NCI-H524 (cell line): ENCODE measurements at regions not wholly inside any gene's neighbourhood (a gene's known extent, or its start where the extent isn't known, plus 50 kb on each side); places are given as distances from the start of the nearest gene placed in this dataset.

Experiments
- DNase-seq, 2 experiments: peaks; one replicate each; lab custom pipeline; 2025; lab: John Stamatoyannopoulos, UW

DNA sequence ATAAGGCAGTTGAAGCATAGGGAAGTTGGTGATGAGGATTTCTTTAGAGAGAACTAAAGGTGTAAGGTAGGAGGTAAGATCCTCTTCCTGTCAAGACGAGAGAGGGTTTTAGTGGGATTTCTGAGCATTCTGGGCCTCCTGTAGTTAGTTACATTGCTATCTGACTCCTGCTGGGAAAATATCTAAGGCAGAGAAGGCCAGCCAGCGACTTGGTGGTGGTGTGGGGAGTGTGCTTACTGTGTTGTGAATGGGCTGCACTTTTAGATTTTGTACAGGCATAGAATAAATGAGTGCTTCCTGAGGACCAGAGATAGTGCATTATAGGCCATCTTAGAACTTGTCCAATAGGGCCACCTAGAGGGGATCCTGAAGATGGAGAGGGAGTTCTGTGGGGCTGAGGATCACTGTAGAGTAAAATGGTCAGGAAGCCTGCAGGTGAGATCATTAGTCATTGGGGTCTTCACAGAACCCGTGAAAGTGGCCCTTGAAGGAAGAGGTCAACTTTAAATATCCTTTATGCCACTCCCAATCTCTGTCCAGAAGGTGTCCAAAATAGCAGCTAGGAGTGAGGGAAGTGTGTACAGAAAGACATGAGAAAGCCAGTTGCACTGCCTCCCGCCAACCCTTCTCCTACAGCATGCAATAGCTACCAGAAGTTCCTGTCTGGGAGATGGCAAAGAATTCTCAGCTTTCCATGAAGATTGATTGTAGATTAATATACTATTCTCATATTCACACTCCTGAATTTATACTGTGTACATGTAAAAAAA, 266.6 kb downstream of the POLR1F start:
- peak; percentile 3 to 59 for DNase-seq

DNA sequence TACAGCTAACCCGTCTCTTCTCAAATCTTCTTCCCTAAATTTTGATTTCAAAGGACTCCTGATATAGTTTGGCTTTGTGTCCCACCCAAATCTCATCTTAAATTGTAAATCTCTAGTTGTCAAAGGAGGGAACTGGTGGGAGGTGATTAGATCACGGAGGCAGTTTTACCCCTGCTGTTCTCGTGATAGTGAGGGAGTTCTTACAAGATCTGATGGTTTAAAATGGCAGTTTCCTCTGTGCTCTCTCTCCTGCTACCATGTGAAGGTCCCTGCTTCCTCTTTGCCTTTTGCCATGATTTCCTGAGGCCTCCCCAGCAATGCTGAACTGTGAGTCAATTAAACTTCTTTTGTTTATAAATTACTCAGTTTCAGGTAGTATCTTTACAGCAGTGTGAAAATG, 269.3 kb downstream of the POLR1F start:
- DNase-seq, result no peak

DNA sequence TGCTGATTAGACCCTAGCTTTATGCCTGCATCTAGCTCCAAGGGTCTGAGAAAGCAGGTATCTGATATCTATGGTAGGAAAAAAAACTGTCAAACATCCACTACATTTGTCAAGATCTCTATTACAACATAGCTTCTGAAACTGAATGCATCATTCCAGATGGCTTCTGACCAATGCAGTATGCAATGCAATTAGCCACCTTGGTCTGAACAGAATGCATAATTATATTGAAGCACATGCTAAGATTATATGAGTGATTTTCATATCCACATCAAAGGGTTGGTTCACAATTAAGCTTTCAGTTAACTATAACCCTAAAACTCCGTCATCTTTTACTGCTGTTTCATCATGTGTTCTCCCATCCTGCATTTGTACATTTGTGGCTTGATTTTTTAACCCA, 271.4 kb downstream of the POLR1F start:
- DNase-seq, result peak in 1 of 2 experiments; percentile 33

- DNase-seq, result no peak
Measured at GRCh38 chr7:19427944-19428343, 280.9 kb downstream of the POLR1F start.

GRCh38 chr7:19421861-19422260, 276.6 kb upstream of the FERD3L start:
- DNase-seq, result no peak

- no peak for DNase-seq
Measured at GRCh38 chr7:19417231-19417630, 272.0 kb upstream of the FERD3L start.

DNA sequence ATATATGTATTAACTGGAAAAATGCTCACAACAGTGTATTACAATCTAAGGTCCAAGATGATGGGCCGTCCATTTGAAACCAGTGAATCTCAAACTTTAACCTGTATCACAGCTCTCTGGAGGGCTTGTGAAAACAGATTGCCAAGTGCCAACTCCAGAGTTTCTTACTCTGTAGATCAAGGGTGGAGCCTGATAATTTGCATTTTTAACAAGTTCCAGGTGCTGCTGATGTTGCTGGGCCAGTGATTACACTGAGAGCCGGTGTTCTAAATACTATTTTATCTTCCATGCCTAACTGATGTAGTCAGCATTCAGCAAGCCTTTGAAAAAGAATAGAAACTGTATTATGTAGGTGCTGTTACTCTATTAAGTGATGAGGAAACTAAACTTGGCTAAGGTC, 269.9 kb upstream of the FERD3L start:
- no peak for DNase-seq

GRCh38 chr7:19413443-19413965, 268.3 kb upstream of the FERD3L start:
- no peak for DNase-seq

- DNase-seq, result no peak
Measured at GRCh38 chr7:19410691-19411090, 265.5 kb upstream of the FERD3L start.

DNA sequence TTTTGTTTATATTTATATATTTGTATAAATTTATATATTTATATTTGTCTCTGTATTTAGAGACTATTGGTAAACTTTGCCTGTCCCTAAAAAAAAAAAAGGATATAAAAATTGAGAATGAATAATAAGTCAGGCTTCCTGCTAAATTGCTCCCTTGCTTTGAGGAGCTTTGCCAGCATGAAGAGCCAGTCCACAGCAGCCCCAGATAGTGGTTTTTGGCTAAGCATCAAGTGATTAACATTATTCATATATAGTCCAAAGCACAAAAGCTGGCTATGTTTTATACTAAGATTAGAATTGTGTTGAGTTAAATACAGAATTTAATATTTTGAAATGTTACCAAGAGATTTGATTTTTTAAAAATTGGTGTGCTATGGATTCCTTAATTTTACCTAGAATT, 264.9 kb upstream of the FERD3L start:
- DNase-seq, result no peak

- no peak for DNase-seq
Measured at GRCh38 chr7:19408706-19409220, 263.5 kb upstream of the FERD3L start.

DNA sequence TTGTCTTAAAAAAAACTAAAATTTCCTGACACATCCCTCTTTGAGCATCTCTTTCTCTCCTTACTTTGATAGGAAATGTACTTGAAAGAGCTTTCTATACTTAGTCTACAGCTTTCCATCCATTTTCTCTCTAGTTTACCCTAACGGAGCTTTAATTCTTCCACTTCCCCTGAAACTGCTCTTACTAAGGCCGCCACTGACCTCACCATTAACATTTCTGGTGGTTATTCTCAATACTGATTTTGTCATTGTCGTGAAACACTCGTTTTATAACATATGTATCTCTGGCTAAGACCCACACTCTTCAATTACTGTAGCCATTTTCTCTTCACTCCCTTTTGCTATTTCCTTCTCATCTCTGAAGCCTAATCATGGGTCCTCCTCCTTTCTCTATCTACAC, 262.0 kb upstream of the FERD3L start:
- no peak for DNase-seq

GRCh38 chr7:19405541-19405940, 260.3 kb upstream of the FERD3L start:
- DNase-seq, result no peak

- no peak for DNase-seq
Measured at GRCh38 chr7:19404912-19405329, 259.7 kb upstream of the FERD3L start.

DNA sequence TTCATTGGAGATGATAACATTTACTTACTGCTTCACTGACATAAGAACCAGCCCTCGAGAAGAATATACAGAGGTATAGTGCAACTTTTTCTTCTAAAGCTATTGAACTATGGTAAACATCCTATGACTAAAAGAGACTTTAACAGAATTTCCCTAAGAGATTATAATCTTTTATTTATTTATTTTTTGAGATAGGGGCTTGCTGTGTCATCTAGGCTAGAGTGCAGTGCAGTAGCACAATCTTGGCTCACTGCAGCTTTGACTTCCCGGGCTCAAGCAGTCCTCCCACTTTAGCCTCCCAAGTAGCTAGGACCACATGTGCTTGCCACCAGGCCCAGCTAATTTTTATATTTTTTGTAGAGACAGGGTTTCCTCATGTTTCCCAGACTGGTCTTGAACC, 258.5 kb upstream of the FERD3L start:
- DNase-seq, result no peak

DNA sequence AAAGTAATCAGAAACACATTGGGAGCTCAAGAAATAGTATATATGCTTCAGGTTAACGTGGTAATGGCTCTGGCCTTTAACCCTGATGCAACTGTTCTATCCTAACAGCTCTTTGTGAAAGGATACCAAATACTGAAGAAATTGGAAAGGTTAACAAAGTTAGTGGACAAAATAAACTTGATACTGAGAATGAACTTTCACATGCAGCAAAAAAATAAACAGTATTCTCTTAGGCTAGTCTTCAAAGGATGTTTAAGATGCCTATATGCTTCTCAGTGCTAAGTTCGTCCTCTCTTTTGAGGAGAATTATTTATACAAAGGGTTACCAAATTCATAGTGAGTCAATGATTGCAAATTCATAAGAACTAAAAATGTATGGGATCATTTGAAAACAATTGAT, 256.2 kb upstream of the FERD3L start:
- no peak for DNase-seq

GRCh38 chr7:19400758-19401254, 255.6 kb upstream of the FERD3L start:
- DNase-seq, result peak in 1 of 2 experiments; percentile 5

DNA sequence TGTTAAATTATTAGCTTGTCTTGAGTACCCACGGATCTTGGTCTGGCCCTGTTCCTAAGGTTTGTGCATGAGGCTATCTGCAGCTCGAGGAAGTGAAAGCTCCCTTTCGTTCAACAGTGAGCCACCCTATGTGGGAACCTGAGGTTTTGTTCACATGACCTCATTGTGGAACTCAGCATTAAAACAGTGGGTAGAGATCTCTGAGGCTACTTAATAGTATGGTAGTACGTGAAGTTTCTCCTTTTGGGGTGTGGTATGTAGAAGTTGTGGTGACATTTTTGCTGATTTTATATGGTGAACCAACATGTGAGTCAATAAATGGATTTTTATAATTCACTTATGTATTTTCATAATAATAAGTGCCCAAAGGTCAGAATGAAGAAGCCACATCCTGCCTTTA, 252.7 kb upstream of the FERD3L start:
- DNase-seq, result no peak

GRCh38 chr7:19392246-19392645, 247.0 kb upstream of the FERD3L start:
- no peak for DNase-seq

DNA sequence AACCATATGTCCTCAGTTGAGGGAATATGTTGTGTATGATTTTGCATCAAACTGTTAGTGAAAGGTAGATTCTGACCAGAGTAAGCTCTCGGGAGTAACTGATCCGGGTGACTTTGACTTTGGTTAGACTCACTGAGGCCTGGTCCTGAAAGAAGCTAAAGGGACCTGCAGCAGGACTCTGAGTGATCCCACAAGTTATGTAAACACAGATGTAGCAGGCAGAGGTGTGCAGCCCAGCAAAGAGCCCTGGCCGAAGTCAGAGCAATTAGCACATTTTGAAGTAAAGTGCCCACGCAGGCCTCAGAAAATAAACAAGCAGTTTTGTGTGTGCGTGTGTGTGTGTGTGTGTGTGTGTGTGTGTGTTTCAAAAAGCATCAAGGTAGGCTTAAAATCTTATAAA, 245.6 kb upstream of the FERD3L start:
- no peak for DNase-seq

DNA sequence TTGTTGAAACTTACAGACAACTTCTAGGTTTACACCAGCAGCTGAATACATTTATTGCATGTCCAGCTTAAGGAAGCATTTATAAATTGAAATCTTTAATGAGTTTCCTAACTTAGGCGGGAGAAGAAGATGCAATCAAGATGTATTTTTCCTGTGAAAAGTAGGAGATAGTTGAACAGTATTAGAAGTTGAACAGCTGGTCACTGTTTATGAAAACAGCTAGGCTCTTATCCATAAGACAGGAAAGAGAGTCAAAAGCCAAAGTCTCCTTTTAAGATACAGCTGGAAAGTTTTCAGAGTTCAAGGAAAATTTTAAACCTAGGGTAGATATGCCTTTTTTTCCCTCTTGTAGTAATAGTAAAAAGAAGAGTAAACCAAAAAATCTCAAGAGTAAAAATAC, 236.1 kb upstream of the FERD3L start:
- no peak for DNase-seq

GRCh38 chr7:19378345-19378714, 233.1 kb upstream of the FERD3L start:
- peak; percentile 28 to 68 for DNase-seq

GRCh38 chr7:19377611-19378344, 232.6 kb upstream of the FERD3L start:
- DNase-seq, result peak; percentile 20 to 50
